OCI-LY1 (cell line): ENCODE measurements at regions not wholly inside any gene's neighbourhood (a gene's known extent, or its start where the extent isn't known, plus 50 kb on each side); places are given as distances from the start of the nearest gene placed in this dataset.

Experiments
- H2AFZ ChIP-seq: fragments of 200-600 bp; sonication (generic), shearing (Covaris generic); 2 replicates; pipeline ENCODE4 v1.6.0; 2014; ENCODE audit warnings: antibody characterized with exemption, mild to moderate bottlenecking, low read length
- H3F3A ChIP-seq: fragments of 200-600 bp; sonication (generic), shearing (Covaris generic); 2 replicates; pipeline ENCODE4 v1.6.0; 2014; ENCODE audit warnings: mild to moderate bottlenecking, antibody characterized with exemption, low read length, moderate library complexity; ENCODE audit not compliant: insufficient read depth
- H3K27ac ChIP-seq: fragments of 200-600 bp; sonication (generic); 2 replicates; pipeline ENCODE4 v1.5.1; 2014; ENCODE audit warnings: low read length, mixed run types, mild to moderate bottlenecking, low read depth; ENCODE audit not compliant: poor library complexity, severe bottlenecking
- H3K27me3 ChIP-seq: fragments of 200-600 bp; sonication (generic); 2 replicates; pipeline ENCODE4 v1.6.0; 2014; ENCODE audit warnings: antibody characterized with exemption, mild to moderate bottlenecking, low read length, moderate library complexity; ENCODE audit not compliant: insufficient read depth
- H3K36me3 ChIP-seq: fragments of 200-600 bp; sonication (generic); 2 replicates; pipeline ENCODE4 v1.6.1; 2014; ENCODE audit warnings: mild to moderate bottlenecking, antibody characterized with exemption, low read length, moderate library complexity, mixed read lengths; ENCODE audit not compliant: insufficient read depth
- H3K4me1 ChIP-seq: fragments of 200-600 bp; sonication (generic); 2 replicates; pipeline ENCODE4 v1.5.1; 2014; ENCODE audit warnings: mild to moderate bottlenecking, low read length, moderate library complexity; ENCODE audit not compliant: insufficient read depth, severe bottlenecking
- H3K4me2 ChIP-seq: fragments of 200-600 bp; sonication (generic), shearing (Covaris generic); 2 replicates; pipeline ENCODE4 v1.6.1; 2014; ENCODE audit warnings: low read length
- H3K4me3 ChIP-seq: fragments of 200-600 bp; sonication (generic); 2 replicates; pipeline ENCODE4 v1.5.1; 2014; ENCODE audit warnings: low read length, low read depth, mild to moderate bottlenecking, mixed read lengths; ENCODE audit not compliant: poor library complexity, severe bottlenecking
- H3K79me2 ChIP-seq: fragments of 200-600 bp; shearing (Covaris generic); 2 replicates; pipeline ENCODE4 v1.6.1; 2016; ENCODE audit warnings: mixed run types, low read length, mixed read lengths; ENCODE audit not compliant: insufficient read depth
- H3K9ac ChIP-seq: fragments of 200-600 bp; sonication (generic), shearing (Covaris generic); 2 replicates; pipeline ENCODE4 v1.6.1; 2014; ENCODE audit warnings: mild to moderate bottlenecking, low read length, mixed read lengths
- H3K9me2 ChIP-seq: fragments of 200-600 bp; sonication (generic), shearing (Covaris generic); 2 replicates; pipeline ENCODE4 v1.6.1; 2014; ENCODE audit warnings: low read depth, mild to moderate bottlenecking, low read length, mixed read lengths
- H3K9me3 ChIP-seq: fragments of 200-600 bp; shearing (Covaris generic); 2 replicates; pipeline ENCODE4 v1.6.1; 2014; ENCODE audit warnings: low read length, mixed read lengths
- H4K20me1 ChIP-seq: fragments of 200-600 bp; sonication (generic), shearing (Covaris generic); 2 replicates; pipeline ENCODE4 v1.6.0; 2016; ENCODE audit warnings: mild to moderate bottlenecking, low read length; ENCODE audit not compliant: insufficient read depth
- CTCF ChIP-seq: fragments of 200-600 bp; sonication (generic), shearing (Covaris generic); IDR thresholded peaks from 2 replicates; pipeline ENCODE4 v1.5.1; 2017; ENCODE audit warnings: mild to moderate bottlenecking, antibody characterized with exemption, low read length, moderate library complexity, mixed read lengths
- EZH2 ChIP-seq: fragments of 200-600 bp; sonication (generic), shearing (Covaris generic); IDR thresholded peaks from 2 replicates; pipeline ENCODE4 v1.8.0; 2017; ENCODE audit warnings: borderline replicate concordance, mixed run types, mild to moderate bottlenecking, antibody characterized with exemption, low read length, moderate library complexity, mixed read lengths

GRCh38 chr20:52348434-52348833, 156.9 kb upstream of the ZFP64 start:
- Histone ChIP-seq H3K9me3 (no peaks in the 10 kb centered on the region), H3K27me3 (no peaks in the 10 kb centered on the region; the same call in 1 of the 2 replicates), H3K4me2 (no peak overlapping the region), H3K27ac (no peak overlapping the region), H3K9ac (no peak overlapping the region), H3K9me2 (no peaks in the 10 kb centered on the region), H2AFZ (no peak overlapping the region), H3K36me3 (no peaks in the 10 kb centered on the region), H3F3A (no peaks in the 10 kb centered on the region), H4K20me1 (no peaks in the 10 kb centered on the region), H3K4me3 (no peak overlapping the region), H3K79me2 (no peaks in the 10 kb centered on the region), H3K4me1 (no peaks in the 10 kb centered on the region)
- no peak for TF ChIP-seq EZH2
- TF ChIP-seq CTCF, result no peak

- Histone ChIP-seq H4K20me1 (no peaks in the 10 kb centered on the region), H3K36me3 (no peaks in the 10 kb centered on the region), H2AFZ (no peak overlapping the region), H3F3A (no peaks in the 10 kb centered on the region), H3K9me3 (no peaks in the 10 kb centered on the region), H3K79me2 (no peaks in the 10 kb centered on the region), H3K9ac (no peak overlapping the region), H3K9me2 (no peaks in the 10 kb centered on the region), H3K27me3 (no peaks in the 10 kb centered on the region; the same call in 1 of the 2 replicates), H3K4me2 (no peak overlapping the region), H3K4me1 (no peaks in the 10 kb centered on the region), H3K27ac (no peak overlapping the region), H3K4me3 (no peak overlapping the region)
- TF ChIP-seq EZH2 (no peak), CTCF (no peak)
These were observed 155.2 kb upstream of the ZFP64 start for GRCh38 chr20:52346797-52347196.

- Histone ChIP-seq H3K4me2 (no peak overlapping the region), H3K9me3 (no peaks in the 10 kb centered on the region), H3K9ac (no peak overlapping the region), H3K27ac (no peak overlapping the region), H3K4me3 (no peak overlapping the region), H2AFZ (no peak overlapping the region), H3K9me2 (no peaks in the 10 kb centered on the region), H3K79me2 (no peaks in the 10 kb centered on the region), H3K36me3 (no peaks in the 10 kb centered on the region), H3K27me3 (no peaks in the 10 kb centered on the region; the same call in 1 of the 2 replicates), H3K4me1 (no peaks in the 10 kb centered on the region), H3F3A (no peaks in the 10 kb centered on the region), H4K20me1 (no peaks in the 10 kb centered on the region)
- TF ChIP-seq EZH2 (no peak), CTCF (no peak)
These were observed 151.3 kb upstream of the ZFP64 start for GRCh38 chr20:52342913-52343312.
